GM19043 (cell line): ENCODE measurements at regions not wholly inside any gene's neighbourhood (a gene's known extent, or its start where the extent isn't known, plus 50 kb on each side); places are given as distances from the start of the nearest gene placed in this dataset.
"Not testable (repeated sequence)": the region's sequence is repeated elsewhere in the genome, so short reads cannot be mapped to it uniquely, and the experiment has no call there.

Source experiments
- ATAC-seq: cut with Tn5 transposase; IDR thresholded peaks from one replicate; pipeline ENCODE4 v1.9.1; 2021; ENCODE audit warnings: low read depth; ENCODE audit not compliant: unreplicated experiment

GRCh38 chr1:157237522-157237921, 99.3 kb upstream of the ETV3 start:
- no peak for ATAC-seq

- no peak for ATAC-seq
Observed at GRCh38 chr1:157236072-157236471, 97.9 kb upstream of the ETV3 start.

GRCh38 chr1:157235307-157235706, 97.1 kb upstream of the ETV3 start:
- ATAC-seq, result no peak

GRCh38 chr1:157234705-157235273, 96.6 kb upstream of the ETV3 start:
- no peak for ATAC-seq

- ATAC-seq, result no peak
Observed at GRCh38 chr1:157233131-157233530, 94.9 kb upstream of the ETV3 start.

- no peak for ATAC-seq
Observed at GRCh38 chr1:157231846-157232525, 93.8 kb upstream of the ETV3 start.

GRCh38 chr1:157230500-157230899, 92.3 kb upstream of the ETV3 start:
- ATAC-seq, result no peak

- ATAC-seq, result no peak
Observed at GRCh38 chr1:157227700-157228099, 89.5 kb upstream of the ETV3 start.

GRCh38 chr1:157226739-157227138, 88.5 kb upstream of the ETV3 start:
- no peak for ATAC-seq

GRCh38 chr1:157219600-157219999, 81.4 kb upstream of the ETV3 start:
- no peak for ATAC-seq

GRCh38 chr1:157219182-157219581, 81.0 kb upstream of the ETV3 start:
- ATAC-seq, result no peak

- ATAC-seq, result no peak
Observed at GRCh38 chr1:157218671-157219070, 80.5 kb upstream of the ETV3 start.

- ATAC-seq, result no peak
Observed at GRCh38 chr1:157217486-157217885, 79.3 kb upstream of the ETV3 start.

GRCh38 chr1:157213836-157214235, 75.6 kb upstream of the ETV3 start:
- no peak for ATAC-seq

- ATAC-seq, result no peak
Observed at GRCh38 chr1:157209514-157209913, 71.3 kb upstream of the ETV3 start.

- not testable (repeated sequence) for ATAC-seq
Observed at GRCh38 chr1:157205982-157206381, 67.8 kb upstream of the ETV3 start.

GRCh38 chr1:157203166-157203565, 65.0 kb upstream of the ETV3 start:
- no peak for ATAC-seq

GRCh38 chr1:157202331-157202730, 64.1 kb upstream of the ETV3 start:
- no peak for ATAC-seq

- ATAC-seq, result no peak
Observed at GRCh38 chr1:157201767-157202166, 63.6 kb upstream of the ETV3 start.

GRCh38 chr1:157200451-157200850, 62.3 kb upstream of the ETV3 start:
- no peak for ATAC-seq

GRCh38 chr1:157199421-157199755, 61.2 kb upstream of the ETV3 start:
- no peak for ATAC-seq

GRCh38 chr1:157198619-157199420, 60.6 kb upstream of the ETV3 start:
- ATAC-seq, result no peak
